HepG2 (cell line): ENCODE measurements at regions not wholly inside any gene's neighbourhood (a gene's known extent, or its start where the extent isn't known, plus 50 kb on each side); places are given as distances from the start of the nearest gene placed in this dataset.

Source experiments
- ATAC-seq: fragments of 200-7000 bp; cut with Tn5 transposase; 3 replicates; pipeline ENCODE4 v1.9.1; 2020; ENCODE audit warnings: mild to moderate bottlenecking, moderate library complexity
- BruUV-seq: library from RNA; stranded (reverse); fragments of 400-500 nt; replicated peaks from 2 replicates; lab custom pipeline; 2021; lab: Mats Ljungman, UMichigan
- CTCF ChIA-PET: fragments of 300-600 bp; formaldehyde crosslinking; extraction: SDS; loops from one replicate; lab custom pipeline; 2021; ENCODE audit warnings: low total read pairs, inconsistent platforms, low intra/inter-chr PET ratio; lab: Yijun Ruan, JAX
- POLR2A ChIA-PET: fragments of 350-600 bp; sonication (Branson Sonifier 250); formaldehyde crosslinking; loops from one replicate; lab custom pipeline; 2020; ENCODE audit warnings: antibody characterized with exemption, inconsistent platforms; lab: Yijun Ruan, JAX
- DNase-seq: peaks from one replicate; pipeline ENCODE4 v3.0.0-alpha.2; 2015; ENCODE audit warnings: low spot score
- FAIRE-seq: peaks from 3 replicates; lab custom pipeline; 2011; peaks lifted over from hg19 to GRCh38; lab: Jason Lieb, UNC
- H2AFZ ChIP-seq: one replicate; pipeline ENCODE4 v1.6.1; 2011; ENCODE audit warnings: low read length, inconsistent platforms
- H3K27ac ChIP-seq: fragments of 300-600 bp; 3 replicates; pipeline ENCODE4 v1.8.0; 2011; ENCODE audit warnings: mixed run types, mild to moderate bottlenecking, mixed read lengths, low read length, inconsistent platforms; ENCODE audit not compliant: insufficient read depth; ENCODE audit errors: extremely low read length
- H3K27me3 ChIP-seq, 2 experiments: fragments of 200-600 bp in 1 of 2; 2 replicates in 1 of 2; 3 replicates in 1 of 2; pipeline versions ENCODE4 v1.6.0 to v1.8.0; 2011; ENCODE audit warnings: low read length in 2 of 2, mild to moderate bottlenecking in 2 of 2, moderate library complexity in 2 of 2, inconsistent platforms in 1 of 2; ENCODE audit not compliant: insufficient read depth in 2 of 2, control insufficient read depth in 1 of 2
- H3K36me3 ChIP-seq, 2 experiments: fragments of 200-600 bp in 1 of 2; replicated peaks in 1 of 2; 2 replicates in 1 of 2; 3 replicates in 1 of 2; pipeline versions ENCODE4 v1.5.1 to v1.8.0; 2011; ENCODE audit warnings: low read length in 2 of 2, inconsistent platforms in 1 of 2; ENCODE audit not compliant: insufficient read depth in 2 of 2, control insufficient read depth in 1 of 2
- H3K4me1 ChIP-seq: 2 replicates; pipeline ENCODE4 v1.5.1; 2012; ENCODE audit warnings: low read length, inconsistent platforms; ENCODE audit not compliant: insufficient read depth
- H3K4me2 ChIP-seq: 2 replicates; pipeline ENCODE4 v1.6.0; 2011; ENCODE audit warnings: low read depth, low read length, inconsistent platforms
- H3K4me3 ChIP-seq, 3 experiments: fragments of 200-600 bp in 1 of 3; sonication (generic), shearing (Covaris generic) in 1 of 3; replicated peaks in 1 of 3; 2 replicates each; pipeline ENCODE4 v1.5.1; 2011 to 2016; ENCODE audit warnings: low read length in 3 of 3, inconsistent platforms in 2 of 3, low read depth in 2 of 3, mild to moderate bottlenecking in 2 of 3, control low read depth in 1 of 3, mixed read lengths in 1 of 3; ENCODE audit not compliant: insufficient read depth in 1 of 3
- H3K79me2 ChIP-seq: one replicate; pipeline ENCODE4 v1.6.1; 2011; ENCODE audit warnings: low read length, inconsistent platforms; ENCODE audit not compliant: insufficient read depth
- H3K9ac ChIP-seq: 2 replicates; pipeline ENCODE4 v1.6.0; 2011; ENCODE audit warnings: mild to moderate bottlenecking, low read depth, low read length, inconsistent platforms; ENCODE audit not compliant: insufficient read depth
- H3K9me3 ChIP-seq: 2 replicates; pipeline ENCODE4 v1.5.1; 2012; ENCODE audit warnings: mild to moderate bottlenecking, low read length
- H4K20me1 ChIP-seq: 2 replicates; pipeline ENCODE4 v1.6.0; 2011; ENCODE audit warnings: inconsistent platforms, mild to moderate bottlenecking, low read length, moderate library complexity; ENCODE audit not compliant: insufficient read depth
- ARNT2 ChIP-seq: sonication (generic); formaldehyde crosslinking; IDR thresholded peaks from 2 replicates; pipeline ENCODE4 v1.8.0; 2022; ENCODE audit warnings: mild to moderate bottlenecking, low read depth, missing genetic modification reagents, moderate library complexity
- BRD4 ChIP-seq: sonication (generic); formaldehyde crosslinking; IDR thresholded peaks from 2 replicates; pipeline ENCODE4 v1.4.0; 2020; ENCODE audit warnings: missing genetic modification reagents
- DR1 ChIP-seq: sonication (generic); formaldehyde crosslinking; IDR thresholded peaks from 2 replicates; pipeline ENCODE4 v1.8.0; 2021; ENCODE audit warnings: mild to moderate bottlenecking, missing genetic modification reagents, inconsistent platforms
- MED13 ChIP-seq: sonication (generic); formaldehyde crosslinking; IDR thresholded peaks from 2 replicates; pipeline ENCODE4 v1.5.0; 2020; ENCODE audit warnings: missing genetic modification reagents
- MTF2 ChIP-seq: sonication (generic); formaldehyde crosslinking; IDR thresholded peaks from 2 replicates; pipeline ENCODE4 v1.5.0; 2020; ENCODE audit warnings: missing genetic modification reagents, borderline replicate concordance
- POGK ChIP-seq: sonication (generic); formaldehyde crosslinking; conservative IDR thresholded peaks from 2 replicates; pipeline ENCODE4 v1.8.0; 2022; ENCODE audit warnings: mild to moderate bottlenecking, moderate library complexity, missing genetic modification reagents
- PREB ChIP-seq: sonication (generic); formaldehyde crosslinking; IDR thresholded peaks from 2 replicates; pipeline ENCODE4 v1.4.0; 2020; ENCODE audit warnings: missing genetic modification reagents
- RXRB ChIP-seq: IDR thresholded peaks from 2 replicates; pipeline ENCODE4 v1.6.1; 2016; ENCODE audit warnings: borderline replicate concordance, missing genetic modification reagents, missing compliant biosample characterization
- ZBTB7A ChIP-seq: sonication (generic); formaldehyde crosslinking; IDR thresholded peaks from 2 replicates; pipeline ENCODE4 v1.8.0; 2022; ENCODE audit warnings: mild to moderate bottlenecking, missing genetic modification reagents
- ZFP37 ChIP-seq: sonication (generic); formaldehyde crosslinking; IDR thresholded peaks from 2 replicates; pipeline ENCODE4 v1.4.0; 2020; ENCODE audit warnings: missing genetic modification reagents, borderline replicate concordance
- ZKSCAN8 ChIP-seq: IDR thresholded peaks from 2 replicates; pipeline ENCODE4 v1.6.1; 2016; ENCODE audit warnings: borderline replicate concordance, missing genetic modification reagents, missing compliant biosample characterization
- ZMAT3 ChIP-seq: sonication (generic); formaldehyde crosslinking; conservative IDR thresholded peaks from 2 replicates; pipeline ENCODE4 v1.7.0; 2021; ENCODE audit warnings: missing genetic modification reagents
- ZNF335 ChIP-seq: sonication (generic); formaldehyde crosslinking; IDR thresholded peaks from 2 replicates; pipeline ENCODE4 v1.4.0; 2020; ENCODE audit warnings: missing genetic modification reagents
- ZNF530 ChIP-seq: sonication (generic); formaldehyde crosslinking; IDR thresholded peaks from 2 replicates; pipeline ENCODE4 v1.5.0; 2020; ENCODE audit warnings: low read depth, mild to moderate bottlenecking, missing genetic modification reagents
- ZNF713 ChIP-seq: sonication (generic); formaldehyde crosslinking; IDR thresholded peaks from 2 replicates; pipeline ENCODE4 v1.4.0; 2020; ENCODE audit warnings: mild to moderate bottlenecking, missing genetic modification reagents
- ZNF878 ChIP-seq: sonication (generic); formaldehyde crosslinking; IDR thresholded peaks from 2 replicates; pipeline ENCODE4 v1.8.1; 2023; ENCODE audit warnings: mild to moderate bottlenecking, missing genetic modification reagents, moderate library complexity
- WGBS: methylation state at CpG from one replicate; pipeline ENCODE4 v1.1.6; 2017; ENCODE audit warnings: low lambda C conversion rate; 5-methylcytosine and 5-hydroxymethylcytosine counted together
- in situ Hi-C: cut with HindIII; loops from 2 replicates; pipeline ENCODE4 v1.10.0; 2017; ENCODE audit warnings: low pct_unique_long_range_greater_than_20kb; ENCODE audit not compliant: extremely low pct_ligation_motif_present
- intact Hi-C: fragments of 100-400 bp; cut with micrococcal nuclease; formaldehyde crosslinking; loops from one replicate; pipeline ENCODE4 v1.10.0; 2022; ENCODE audit not compliant: unreplicated experiment
- TF ChIP-seq, protein P1 (sequence below): sonication (generic); formaldehyde crosslinking; IDR thresholded peaks from 2 replicates; pipeline ENCODE4 v1.5.1; 2020; ENCODE audit warnings: mild to moderate bottlenecking, missing genetic modification reagents, borderline replicate concordance
- TF ChIP-seq, protein P2 (sequence below): sonication (generic); formaldehyde crosslinking; IDR thresholded peaks from 2 replicates; pipeline ENCODE4 v1.4.0; 2020; ENCODE audit warnings: missing genetic modification reagents; ENCODE audit errors: not compliant biosample characterization
- TF ChIP-seq, protein P3 (sequence below): sonication (generic); formaldehyde crosslinking; IDR thresholded peaks from 2 replicates; pipeline ENCODE4 v1.4.0; 2020; ENCODE audit warnings: mild to moderate bottlenecking, missing genetic modification reagents, borderline replicate concordance

- Histone ChIP-seq H3K27me3 (no peaks in the 10 kb centered on the region), H3K79me2 (no peaks in the 10 kb centered on the region), H4K20me1 (no peaks in the 10 kb centered on the region), H3K36me3 (no peaks in the 10 kb centered on the region), H3K9ac (no peak overlapping the region), H2AFZ (no peak overlapping the region), H3K4me1 (peaks cover 57% of the 10 kb centered on the region), H3K9me3 (no peaks in the 10 kb centered on the region), H3K4me3 (no peak overlapping the region), H3K27ac (no peak overlapping the region), H3K4me2 (no peak overlapping the region)
- ATAC-seq: no peak
- no peak for DNase-seq
- intact Hi-C loops (loop anchor here (10.0 kb wide), 1 partner anchor 57 kb away; no protein-coding TSS in a partner anchor), in situ Hi-C loops (no loop called here)
- no TSS peak for BruUV-seq
- ChIA-PET POLR2A (interaction anchor here (1.2 kb wide), 1 partner anchor 19 kb away, joined by 4 read pairs; no protein-coding TSS in a partner anchor), CTCF (no interaction called here)
- FAIRE-seq: no peak
- WGBS: 79% methylated on average over 3 of the region's 3 CpGs
- TF ChIP-seq DR1 (CRISPR knock-in tag) (no peak), POGK (CRISPR knock-in tag) (no peak), ZNF878 (no peak), MED13 (CRISPR knock-in tag) (no peak), ZMAT3 (CRISPR knock-in tag) (no peak), ZBTB7A (no peak), ZKSCAN8 (no peak), MTF2 (no peak), ZFP37 (no peak), BRD4 (no peak), PREB (CRISPR knock-in tag) (no peak), ARNT2 (no peak), RXRB (CRISPR knock-in tag) (no peak), ZNF335 (no peak), ZNF713 (CRISPR knock-in tag) (no peak), ZNF530 (no peak)
- TF ChIP-seq, protein P1, sequence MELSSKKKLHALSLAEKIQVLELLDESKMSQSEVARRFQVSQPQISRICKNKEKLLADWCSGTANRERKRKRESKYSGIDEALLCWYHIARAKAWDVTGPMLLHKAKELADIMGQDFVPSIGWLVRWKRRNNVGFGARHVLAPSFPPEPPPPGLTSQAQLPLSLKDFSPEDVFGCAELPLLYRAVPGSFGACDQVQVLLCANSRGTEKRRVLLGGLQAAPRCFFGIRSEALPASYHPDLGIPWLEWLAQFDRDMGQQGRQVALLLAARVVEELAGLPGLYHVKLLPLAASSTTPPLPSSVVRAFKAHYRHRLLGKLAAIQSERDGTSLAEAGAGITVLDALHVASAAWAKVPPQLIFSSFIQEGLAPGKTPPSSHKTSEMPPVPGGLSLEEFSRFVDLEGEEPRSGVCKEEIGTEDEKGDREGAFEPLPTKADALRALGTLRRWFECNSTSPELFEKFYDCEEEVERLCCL (CRISPR knock-in tag): no peak
- TF ChIP-seq, protein P2, sequence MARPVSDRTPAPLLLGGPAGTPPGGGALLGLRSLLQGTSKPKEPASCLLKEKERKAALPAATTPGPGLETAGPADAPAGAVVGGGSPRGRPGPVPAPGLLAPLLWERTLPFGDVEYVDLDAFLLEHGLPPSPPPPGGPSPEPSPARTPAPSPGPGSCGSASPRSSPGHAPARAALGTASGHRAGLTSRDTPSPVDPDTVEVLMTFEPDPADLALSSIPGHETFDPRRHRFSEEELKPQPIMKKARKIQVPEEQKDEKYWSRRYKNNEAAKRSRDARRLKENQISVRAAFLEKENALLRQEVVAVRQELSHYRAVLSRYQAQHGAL (CRISPR knock-in tag): no peak
- TF ChIP-seq, protein P3, sequence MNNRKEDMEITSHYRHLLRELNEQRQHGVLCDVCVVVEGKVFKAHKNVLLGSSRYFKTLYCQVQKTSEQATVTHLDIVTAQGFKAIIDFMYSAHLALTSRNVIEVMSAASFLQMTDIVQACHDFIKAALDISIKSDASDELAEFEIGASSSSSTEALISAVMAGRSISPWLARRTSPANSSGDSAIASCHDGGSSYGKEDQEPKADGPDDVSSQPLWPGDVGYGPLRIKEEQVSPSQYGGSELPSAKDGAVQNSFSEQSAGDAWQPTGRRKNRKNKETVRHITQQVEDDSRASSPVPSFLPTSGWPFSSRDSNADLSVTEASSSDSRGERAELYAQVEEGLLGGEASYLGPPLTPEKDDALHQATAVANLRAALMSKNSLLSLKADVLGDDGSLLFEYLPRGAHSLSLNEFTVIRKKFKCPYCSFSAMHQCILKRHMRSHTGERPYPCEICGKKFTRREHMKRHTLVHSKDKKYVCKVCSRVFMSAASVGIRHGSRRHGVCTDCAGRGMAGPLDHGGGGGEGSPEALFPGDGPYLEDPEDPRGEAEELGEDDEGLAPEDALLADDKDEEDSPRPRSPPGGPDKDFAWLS: no peak
These were observed 54.6 kb downstream of the ARF6 start for GRCh38 chr14:49947506-49947905.
